HEK293T (cell line): ENCODE measurements at regions not wholly inside any gene's neighbourhood (a gene's known extent, or its start where the extent isn't known, plus 50 kb on each side); places are given as distances from the start of the nearest gene placed in this dataset.

Experiments used
- CTCF ChIA-PET: fragments of 350-600 bp; formaldehyde crosslinking; extraction: SDS; loops from one replicate; lab custom pipeline; 2021; ENCODE audit warnings: antibody characterized with exemption, inconsistent platforms; lab: Yijun Ruan, JAX
- POLR2A ChIA-PET: fragments of 350-600 bp; formaldehyde crosslinking; extraction: SDS; loops from one replicate; lab custom pipeline; 2020; ENCODE audit warnings: antibody characterized with exemption, inconsistent platforms; lab: Yijun Ruan, JAX
- DNase-seq: peaks from one replicate; pipeline ENCODE4 v3.0.0; 2012; ENCODE audit warnings: mixed read lengths; ENCODE audit errors: extremely low spot score
- ARNT ChIP-seq: fragments of 450-650 bp; IDR thresholded peaks from 2 replicates; pipeline ENCODE4 v1.6.1; 2017; ENCODE audit warnings: mild to moderate bottlenecking
- BHLHE40 ChIP-seq: fragments of 450-650 bp; IDR thresholded peaks from 2 replicates; pipeline ENCODE4 v1.6.1; 2016; ENCODE audit warnings: mild to moderate bottlenecking, moderate library complexity, borderline replicate concordance
- CTBP1 ChIP-seq: fragments of 450-650 bp; IDR thresholded peaks from 2 replicates; pipeline ENCODE4 v1.6.1; 2016; ENCODE audit warnings: borderline replicate concordance
- ELF4 ChIP-seq: fragments of 450-650 bp; IDR thresholded peaks from 2 replicates; pipeline ENCODE4 v1.6.1; 2017; ENCODE audit warnings: antibody characterized with exemption
- FOXA1 ChIP-seq: fragments of 450-650 bp; IDR thresholded peaks from 2 replicates; pipeline ENCODE4 v1.6.1; 2016; ENCODE audit warnings: mild to moderate bottlenecking
- FOXK2 ChIP-seq: fragments of 450-650 bp; IDR thresholded peaks from 2 replicates; pipeline ENCODE4 v1.6.1; 2016; ENCODE audit warnings: mild to moderate bottlenecking
- FOXM1 ChIP-seq: fragments of 450-650 bp; IDR thresholded peaks from 2 replicates; pipeline ENCODE4 v1.6.1; 2017; ENCODE audit warnings: mild to moderate bottlenecking, borderline replicate concordance
- HDGF ChIP-seq: fragments of 450-650 bp; IDR thresholded peaks from 2 replicates; pipeline ENCODE4 v1.6.1; 2017; ENCODE audit warnings: antibody characterized with exemption, borderline replicate concordance
- L3MBTL2 ChIP-seq: fragments of 450-650 bp; conservative IDR thresholded peaks from 2 replicates; pipeline ENCODE4 v1.6.1; 2016; ENCODE audit warnings: mild to moderate bottlenecking
- LEF1 ChIP-seq: fragments of 450-650 bp; IDR thresholded peaks from 2 replicates; pipeline ENCODE4 v1.6.1; 2017; ENCODE audit warnings: mild to moderate bottlenecking, borderline replicate concordance
- NFRKB ChIP-seq: fragments of 450-650 bp; IDR thresholded peaks from 2 replicates; pipeline ENCODE4 v1.6.1; 2016; ENCODE audit warnings: mild to moderate bottlenecking, moderate library complexity
- PKNOX1 ChIP-seq: fragments of 450-650 bp; IDR thresholded peaks from 2 replicates; pipeline ENCODE4 v1.6.1; 2016
- SP1 ChIP-seq: fragments of 450-650 bp; IDR thresholded peaks from 2 replicates; pipeline ENCODE4 v1.6.1; 2017
- SUZ12 ChIP-seq: fragments of 450-650 bp; IDR thresholded peaks from 2 replicates; pipeline ENCODE4 v1.6.1; 2016; ENCODE audit warnings: mild to moderate bottlenecking
- TARDBP ChIP-seq: fragments of 450-650 bp; IDR thresholded peaks from 2 replicates; pipeline ENCODE4 v1.6.1; 2016
- ZNF384 ChIP-seq: fragments of 450-650 bp; IDR thresholded peaks from 2 replicates; pipeline ENCODE4 v1.6.1; 2016

- ChIA-PET POLR2A (no interaction called here), CTCF (no interaction called here)
- no peak for DNase-seq
- TF ChIP-seq CTBP1: no peak
- TF ChIP-seq PKNOX1: no peak
- no peak for TF ChIP-seq FOXA1
- no peak for TF ChIP-seq HDGF
- TF ChIP-seq ARNT: no peak
- TF ChIP-seq ELF4: no peak
Observed at GRCh38 chr17:71649941-71650350, 470.9 kb upstream of the SOX9 start.

GRCh38 chr17:71655542-71655941 is 465.3 kb upstream of the SOX9 start:
- DNase-seq: no peak
- POLR2A ChIA-PET: no interaction called here
- no peak for TF ChIP-seq HDGF
- TF ChIP-seq NFRKB: no peak
- no peak for TF ChIP-seq ELF4
- TF ChIP-seq PKNOX1: no peak
- no peak for TF ChIP-seq LEF1
- no peak for TF ChIP-seq FOXA1
- TF ChIP-seq CTBP1: no peak
- no peak for TF ChIP-seq SP1
- no peak for TF ChIP-seq TARDBP
- no peak for TF ChIP-seq BHLHE40
- no peak for TF ChIP-seq SUZ12
- TF ChIP-seq L3MBTL2: no peak
- TF ChIP-seq FOXK2: no peak
- no peak for TF ChIP-seq ZNF384
- CTCF ChIA-PET: no interaction called here

- POLR2A ChIA-PET: no interaction called here
- CTCF ChIA-PET: no interaction called here
- TF ChIP-seq SUZ12: no peak
- peak; percentile 49 for TF ChIP-seq PKNOX1
- TF ChIP-seq ZNF384: peak; percentile 62
- no peak for DNase-seq
Observed at GRCh38 chr17:71656964-71657858, 463.6 kb upstream of the SOX9 start.

GRCh38 chr17:71658996-71659395 is 461.8 kb upstream of the SOX9 start:
- no peak for DNase-seq
- TF ChIP-seq BHLHE40: no peak
- no peak for TF ChIP-seq SUZ12
- no peak for TF ChIP-seq ARNT
- TF ChIP-seq SP1: no peak
- TF ChIP-seq CTBP1: no peak
- no peak for TF ChIP-seq TARDBP
- no peak for TF ChIP-seq FOXM1
- TF ChIP-seq NFRKB: no peak
- no peak for TF ChIP-seq PKNOX1
- no peak for TF ChIP-seq FOXA1
- TF ChIP-seq L3MBTL2: no peak
- no peak for TF ChIP-seq HDGF
- TF ChIP-seq LEF1: no peak
- TF ChIP-seq ELF4: no peak
- no peak for TF ChIP-seq FOXK2
- TF ChIP-seq ZNF384: no peak
- CTCF ChIA-PET: no interaction called here
- POLR2A ChIA-PET: no interaction called here

- ChIA-PET CTCF (no interaction called here), POLR2A (no interaction called here)
- no peak for DNase-seq
- no peak for TF ChIP-seq HDGF
- TF ChIP-seq FOXK2: no peak
- TF ChIP-seq ZNF384: no peak
- TF ChIP-seq TARDBP: no peak
- TF ChIP-seq SUZ12: no peak
- TF ChIP-seq LEF1: no peak
- TF ChIP-seq ARNT: no peak
Observed at GRCh38 chr17:71664861-71665260, 456.0 kb upstream of the SOX9 start.

GRCh38 chr17:71666047-71666446 is 454.8 kb upstream of the SOX9 start:
- CTCF ChIA-PET: interaction anchor here (0.7 kb wide), 2 partner anchors 31 to 53 kb away, joined by 3 to 4 read pairs; no protein-coding TSS in a partner anchor
- TF ChIP-seq HDGF (no peak), FOXA1 (no peak), LEF1 (no peak), ZNF384 (no peak), SP1 (no peak), ARNT (no peak), SUZ12 (no peak), FOXM1 (no peak), PKNOX1 (no peak), L3MBTL2 (no peak), TARDBP (no peak), ELF4 (no peak), FOXK2 (no peak), CTBP1 (no peak), BHLHE40 (no peak), NFRKB (no peak)

More at GRCh38 chr17:71666047-71666446, 454.8 kb upstream of the SOX9 start:
- DNase-seq: no peak
- POLR2A ChIA-PET: no interaction called here
